ENCODE measurements at regions not wholly inside any gene's neighbourhood (a gene's known extent, or its start where the extent isn't known, plus 50 kb on each side); places are given as distances from the start of the nearest gene placed in this dataset.

DNA sequence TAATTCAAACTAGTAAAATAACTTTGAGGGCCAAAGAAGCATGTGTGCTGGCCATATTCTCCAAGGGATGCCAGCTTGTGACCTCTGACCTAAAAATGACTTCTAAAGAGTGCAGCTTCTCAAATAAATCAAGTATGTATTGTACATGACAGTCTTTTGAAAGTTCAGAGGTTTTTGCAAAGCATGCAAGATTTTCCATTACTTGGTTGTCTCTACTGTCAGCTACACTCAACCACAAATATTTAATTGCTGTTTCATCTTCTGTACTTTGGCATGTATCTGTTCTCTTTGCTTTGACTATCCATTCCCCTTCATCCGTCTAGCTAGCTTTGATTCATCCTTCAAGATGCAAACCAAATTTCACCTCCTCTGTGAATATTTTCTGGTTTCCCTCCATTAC, 121.9 kb upstream of the HS3ST2 start:
- Histone ChIP-seq H3K4me2 (no peak overlapping the region), H3K79me2 (ENCODE audit: insufficient read depth) (no peaks in the 10 kb centered on the region), H3K9me2 (no peaks in the 10 kb centered on the region), H3K27ac (ENCODE audit: low read depth in 2 of 2, low read length in 1 of 2) (no peak overlapping the region), H3K4me1 (ENCODE audit: control insufficient read depth in 1 of 2, insufficient read depth in 2 of 2, low read depth in 1 of 2, low read length in 1 of 2) (no peaks in the 10 kb centered on the region), H3K4me3 (ENCODE audit: low read depth in 2 of 2, low read length in 1 of 2) (no peak overlapping the region), H3K9ac (no peak overlapping the region), H2AFZ (ENCODE audit: low read depth) (no peak overlapping the region), H3K36me3 (replicated peaks in 1 of 2; ENCODE audit: control insufficient read depth in 1 of 2, insufficient read depth in 2 of 2, low read length in 1 of 2) (no peaks in the 10 kb centered on the region), H4K20me1 (ENCODE audit: insufficient read depth) (no peaks in the 10 kb centered on the region), H3F3A (replicated peaks; ENCODE audit: insufficient read depth) (no peaks in the 10 kb centered on the region), H3K9me3 (no peaks in the 10 kb centered on the region), H3K27me3 (ENCODE audit: insufficient read depth) (no peaks in the 10 kb centered on the region)
- DNase-seq: no peak
- CTCF ChIA-PET: interaction anchor here (1.1 to 1.4 kb wide), 2 partner anchors 14 to 207 kb away, joined by 4 to 5 read pairs; no protein-coding TSS in a partner anchor
- TF ChIP-seq NRF1 (IDR thresholded peaks at IDR 0.05; ENCODE audit: low read depth, low read length) (no peak), JUND (IDR thresholded peaks at IDR 0.05) (no peak), FOSL2 (IDR thresholded peaks at IDR 0.05; ENCODE audit: borderline replicate concordance, low read depth) (no peak), FOXM1 (IDR thresholded peaks at IDR 0.05; ENCODE audit: low read depth) (no peak), GATA2 (CRISPR knock-in tag; IDR thresholded peaks at IDR 0.05) (no peak), TCF12 (IDR thresholded peaks at IDR 0.05) (no peak), CHD2 (IDR thresholded peaks at IDR 0.05; ENCODE audit: low read length, partially characterized antibody) (no peak), EZH2phosphoT487 (IDR thresholded peaks at IDR 0.05; ENCODE audit: borderline replicate concordance, low read depth) (no peak), YY1 (IDR thresholded peaks at IDR 0.05; ENCODE audit: low read depth) (no peak), RCOR1 (IDR thresholded peaks at IDR 0.05; ENCODE audit: low read length) (no peak), MEF2A (IDR thresholded peaks at IDR 0.05; ENCODE audit: borderline replicate concordance, low read depth) (no peak), TEAD4 (IDR thresholded peaks at IDR 0.05; ENCODE audit: borderline replicate concordance, insufficient read depth) (no peak), POLR2AphosphoS5 (IDR thresholded peaks at IDR 0.05; ENCODE audit: low read depth, low read length) (no peak), GABPA (IDR thresholded peaks at IDR 0.05; ENCODE audit: low read depth) (no peak)
- TF ChIP-seq, protein P1, sequence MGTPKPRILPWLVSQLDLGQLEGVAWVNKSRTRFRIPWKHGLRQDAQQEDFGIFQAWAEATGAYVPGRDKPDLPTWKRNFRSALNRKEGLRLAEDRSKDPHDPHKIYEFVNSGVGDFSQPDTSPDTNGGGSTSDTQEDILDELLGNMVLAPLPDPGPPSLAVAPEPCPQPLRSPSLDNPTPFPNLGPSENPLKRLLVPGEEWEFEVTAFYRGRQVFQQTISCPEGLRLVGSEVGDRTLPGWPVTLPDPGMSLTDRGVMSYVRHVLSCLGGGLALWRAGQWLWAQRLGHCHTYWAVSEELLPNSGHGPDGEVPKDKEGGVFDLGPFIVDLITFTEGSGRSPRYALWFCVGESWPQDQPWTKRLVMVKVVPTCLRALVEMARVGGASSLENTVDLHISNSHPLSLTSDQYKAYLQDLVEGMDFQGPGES (IDR thresholded peaks at IDR 0.05; ENCODE audit: low read depth, low read length): no peak
- TF ChIP-seq, protein P2, sequence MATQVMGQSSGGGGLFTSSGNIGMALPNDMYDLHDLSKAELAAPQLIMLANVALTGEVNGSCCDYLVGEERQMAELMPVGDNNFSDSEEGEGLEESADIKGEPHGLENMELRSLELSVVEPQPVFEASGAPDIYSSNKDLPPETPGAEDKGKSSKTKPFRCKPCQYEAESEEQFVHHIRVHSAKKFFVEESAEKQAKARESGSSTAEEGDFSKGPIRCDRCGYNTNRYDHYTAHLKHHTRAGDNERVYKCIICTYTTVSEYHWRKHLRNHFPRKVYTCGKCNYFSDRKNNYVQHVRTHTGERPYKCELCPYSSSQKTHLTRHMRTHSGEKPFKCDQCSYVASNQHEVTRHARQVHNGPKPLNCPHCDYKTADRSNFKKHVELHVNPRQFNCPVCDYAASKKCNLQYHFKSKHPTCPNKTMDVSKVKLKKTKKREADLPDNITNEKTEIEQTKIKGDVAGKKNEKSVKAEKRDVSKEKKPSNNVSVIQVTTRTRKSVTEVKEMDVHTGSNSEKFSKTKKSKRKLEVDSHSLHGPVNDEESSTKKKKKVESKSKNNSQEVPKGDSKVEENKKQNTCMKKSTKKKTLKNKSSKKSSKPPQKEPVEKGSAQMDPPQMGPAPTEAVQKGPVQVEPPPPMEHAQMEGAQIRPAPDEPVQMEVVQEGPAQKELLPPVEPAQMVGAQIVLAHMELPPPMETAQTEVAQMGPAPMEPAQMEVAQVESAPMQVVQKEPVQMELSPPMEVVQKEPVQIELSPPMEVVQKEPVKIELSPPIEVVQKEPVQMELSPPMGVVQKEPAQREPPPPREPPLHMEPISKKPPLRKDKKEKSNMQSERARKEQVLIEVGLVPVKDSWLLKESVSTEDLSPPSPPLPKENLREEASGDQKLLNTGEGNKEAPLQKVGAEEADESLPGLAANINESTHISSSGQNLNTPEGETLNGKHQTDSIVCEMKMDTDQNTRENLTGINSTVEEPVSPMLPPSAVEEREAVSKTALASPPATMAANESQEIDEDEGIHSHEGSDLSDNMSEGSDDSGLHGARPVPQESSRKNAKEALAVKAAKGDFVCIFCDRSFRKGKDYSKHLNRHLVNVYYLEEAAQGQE (IDR thresholded peaks at IDR 0.05; ENCODE audit: low read depth, low read length): no peak
- TF ChIP-seq, protein P3, sequence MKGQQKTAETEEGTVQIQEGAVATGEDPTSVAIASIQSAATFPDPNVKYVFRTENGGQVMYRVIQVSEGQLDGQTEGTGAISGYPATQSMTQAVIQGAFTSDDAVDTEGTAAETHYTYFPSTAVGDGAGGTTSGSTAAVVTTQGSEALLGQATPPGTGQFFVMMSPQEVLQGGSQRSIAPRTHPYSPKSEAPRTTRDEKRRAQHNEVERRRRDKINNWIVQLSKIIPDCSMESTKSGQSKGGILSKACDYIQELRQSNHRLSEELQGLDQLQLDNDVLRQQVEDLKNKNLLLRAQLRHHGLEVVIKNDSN (IDR thresholded peaks at IDR 0.05; ENCODE audit: borderline replicate concordance, low read depth): no peak
- TF ChIP-seq, protein P4, sequence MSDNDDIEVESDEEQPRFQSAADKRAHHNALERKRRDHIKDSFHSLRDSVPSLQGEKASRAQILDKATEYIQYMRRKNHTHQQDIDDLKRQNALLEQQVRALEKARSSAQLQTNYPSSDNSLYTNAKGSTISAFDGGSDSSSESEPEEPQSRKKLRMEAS (IDR thresholded peaks at IDR 0.05; ENCODE audit: low read depth): no peak
- TF ChIP-seq, protein P5, sequence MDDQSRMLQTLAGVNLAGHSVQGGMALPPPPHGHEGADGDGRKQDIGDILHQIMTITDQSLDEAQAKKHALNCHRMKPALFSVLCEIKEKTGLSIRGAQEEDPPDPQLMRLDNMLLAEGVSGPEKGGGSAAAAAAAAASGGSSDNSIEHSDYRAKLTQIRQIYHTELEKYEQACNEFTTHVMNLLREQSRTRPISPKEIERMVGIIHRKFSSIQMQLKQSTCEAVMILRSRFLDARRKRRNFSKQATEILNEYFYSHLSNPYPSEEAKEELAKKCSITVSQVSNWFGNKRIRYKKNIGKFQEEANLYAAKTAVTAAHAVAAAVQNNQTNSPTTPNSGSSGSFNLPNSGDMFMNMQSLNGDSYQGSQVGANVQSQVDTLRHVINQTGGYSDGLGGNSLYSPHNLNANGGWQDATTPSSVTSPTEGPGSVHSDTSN (IDR thresholded peaks at IDR 0.05): no peak
- TF ChIP-seq, protein P6, sequence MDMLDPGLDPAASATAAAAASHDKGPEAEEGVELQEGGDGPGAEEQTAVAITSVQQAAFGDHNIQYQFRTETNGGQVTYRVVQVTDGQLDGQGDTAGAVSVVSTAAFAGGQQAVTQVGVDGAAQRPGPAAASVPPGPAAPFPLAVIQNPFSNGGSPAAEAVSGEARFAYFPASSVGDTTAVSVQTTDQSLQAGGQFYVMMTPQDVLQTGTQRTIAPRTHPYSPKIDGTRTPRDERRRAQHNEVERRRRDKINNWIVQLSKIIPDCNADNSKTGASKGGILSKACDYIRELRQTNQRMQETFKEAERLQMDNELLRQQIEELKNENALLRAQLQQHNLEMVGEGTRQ (IDR thresholded peaks at IDR 0.05; ENCODE audit: borderline replicate concordance, low read depth, low read length): no peak
- POLR2A ChIA-PET: no interaction called here
- WGBS (ENCODE audit: low lambda C conversion rate): 56% methylated on average over 1 of the region's 1 CpG

Data from SK-N-SH (cell line).